RWPE2 (cell line): ENCODE measurements at regions not wholly inside any gene's neighbourhood (a gene's known extent, or its start where the extent isn't known, plus 50 kb on each side); places are given as distances from the start of the nearest gene placed in this dataset.
"Not testable (repeated sequence)": the region's sequence is repeated elsewhere in the genome, so short reads cannot be mapped to it uniquely, and the experiment has no call there.

Source experiments
- ATAC-seq: fragments of 200-7000 bp; cut with Tn5 transposase; 3 replicates; pipeline ENCODE4 v1.9.1; 2021; ENCODE audit warnings: low read depth
- DNase-seq: peaks from one replicate; pipeline ENCODE4 v3.0.0-alpha.2; 2020; ENCODE audit warnings: low spot score
- H3K27ac ChIP-seq: fragments of 450-650 bp; 2 replicates; pipeline ENCODE4 v1.5.1; 2017; ENCODE audit warnings: mild to moderate bottlenecking; ENCODE audit not compliant: poor library complexity, severe bottlenecking
- H3K27me3 ChIP-seq: fragments of 250-450 bp; sonication (Bioruptor Pico); 2 replicates; pipeline ENCODE4 v1.5.1; 2021; ENCODE audit warnings: mild to moderate bottlenecking, moderate library complexity; ENCODE audit not compliant: insufficient read depth, poor library complexity, severe bottlenecking
- H3K36me3 ChIP-seq: fragments of 250-450 bp; sonication (Bioruptor Pico); 2 replicates; pipeline ENCODE4 v1.5.1; 2020; ENCODE audit warnings: low read depth, mild to moderate bottlenecking, moderate library complexity
- H3K4me1 ChIP-seq: fragments of 250-450 bp; sonication (Bioruptor Pico); 2 replicates; pipeline ENCODE4 v1.5.1; 2021; ENCODE audit warnings: mild to moderate bottlenecking, moderate library complexity; ENCODE audit not compliant: insufficient read depth, poor library complexity, severe bottlenecking
- H3K4me3 ChIP-seq: fragments of 250-450 bp; sonication (Bioruptor Pico); 2 replicates; pipeline ENCODE4 v1.5.1; 2021; ENCODE audit warnings: mild to moderate bottlenecking, moderate library complexity; ENCODE audit not compliant: severe bottlenecking
- H3K9me3 ChIP-seq: fragments of 250-450 bp; sonication (Bioruptor Pico); 2 replicates; pipeline ENCODE4 v1.5.1; 2021; ENCODE audit warnings: mild to moderate bottlenecking, moderate library complexity; ENCODE audit not compliant: severe bottlenecking
- CTCF ChIP-seq: fragments of 450-650 bp; IDR thresholded peaks from one replicate; pipeline ENCODE4 v1.5.1; 2017; ENCODE audit warnings: mild to moderate bottlenecking, moderate library complexity; ENCODE audit not compliant: poor library complexity, severe bottlenecking

GRCh38 chr12:111238075-111238734 lies 130.7 kb downstream of the PHETA1 start:
- H3K36me3 ChIP-seq: no peaks in the 10 kb centered on the region
- peak; percentile 31; the same call in 1 of the 3 replicates for ATAC-seq
- H3K4me3 ChIP-seq: no peak overlapping the region
- no peaks in the 10 kb centered on the region for H3K27me3 ChIP-seq
- no peaks in the 10 kb centered on the region for H3K9me3 ChIP-seq
- DNase-seq: no peak
- TF ChIP-seq CTCF: no peak
- no peaks in the 10 kb centered on the region for H3K4me1 ChIP-seq
- H3K27ac ChIP-seq: no peak overlapping the region

GRCh38 chr12:111234491-111234890 lies 134.4 kb downstream of the PHETA1 start:
- H3K27ac ChIP-seq: not testable (repeated sequence)

GRCh38 chr12:111233786-111234185 lies 135.1 kb downstream of the PHETA1 start:
- TF ChIP-seq CTCF: no peak
- DNase-seq (no peak), ATAC-seq (no peak)
- H3K36me3 ChIP-seq: no peaks in the 10 kb centered on the region
- no peaks in the 10 kb centered on the region for H3K4me1 ChIP-seq
- no peaks in the 10 kb centered on the region for H3K9me3 ChIP-seq
- H3K27ac ChIP-seq: no peak overlapping the region
- H3K27me3 ChIP-seq: no peaks in the 10 kb centered on the region
- H3K4me3 ChIP-seq: no peak overlapping the region

More at GRCh38 chr12:111234491-111234890, 134.4 kb downstream of the PHETA1 start:
- H3K4me1 ChIP-seq, DNase-seq, H3K9me3 ChIP-seq, H3K36me3 ChIP-seq, H3K4me3 ChIP-seq, ATAC-seq, H3K27me3 ChIP-seq: not testable (repeated sequence)

GRCh38 chr12:111230649-111231048 lies 138.2 kb downstream of the PHETA1 start:
- Histone ChIP-seq H3K27ac (no peak overlapping the region), H3K4me1 (no peaks in the 10 kb centered on the region), H3K9me3 (no peaks in the 10 kb centered on the region), H3K36me3 (no peaks in the 10 kb centered on the region), H3K27me3 (no peaks in the 10 kb centered on the region), H3K4me3 (no peak overlapping the region)
- ATAC-seq (no peak), DNase-seq (no peak)
- TF ChIP-seq CTCF: no peak

GRCh38 chr12:111228916-111229666 lies 139.8 kb downstream of the PHETA1 start:
- Histone ChIP-seq H3K9me3 (no peaks in the 10 kb centered on the region), H3K27me3 (no peaks in the 10 kb centered on the region)

More at GRCh38 chr12:111228916-111229666, 139.8 kb downstream of the PHETA1 start:
- H3K4me3 ChIP-seq: no peak overlapping the region
- DNase-seq (no peak), ATAC-seq (no peak)
- no peaks in the 10 kb centered on the region for H3K4me1 ChIP-seq
- no peak for TF ChIP-seq CTCF
- no peak overlapping the region for H3K27ac ChIP-seq
- H3K36me3 ChIP-seq: no peaks in the 10 kb centered on the region
